Cerebellar cortex (tissue), 1 donor: ENCODE measurements at regions not wholly inside any gene's neighbourhood (a gene's known extent, or its start where the extent isn't known, plus 50 kb on each side); places are given as distances from the start of the nearest gene placed in this dataset.
"Not testable (repeated sequence)": the region's sequence is repeated elsewhere in the genome, so short reads cannot be mapped to it uniquely, and the experiment has no call there.

Source experiments
- DNase-seq: peaks from one replicate; pipeline ENCODE4 v3.0.0-alpha.2; 2015; ENCODE audit warnings: low spot score

GRCh38 chr5:44756097-44756496 is 52.6 kb upstream of the MRPS30 start:
- DNase-seq = not testable (repeated sequence)

GRCh38 chr5:44747396-44747795 is 61.4 kb upstream of the MRPS30 start:
- no peak for DNase-seq

GRCh38 chr5:44740660-44741059 is 68.1 kb upstream of the MRPS30 start:
- no peak for DNase-seq

GRCh38 chr5:44729536-44729935 is 79.2 kb upstream of the MRPS30 start:
- DNase-seq = no peak

- DNase-seq = no peak
Observed at GRCh38 chr5:44727100-44727499, 81.6 kb upstream of the MRPS30 start.

- no peak for DNase-seq
Observed at GRCh38 chr5:44719856-44720255, 88.9 kb upstream of the MRPS30 start.

- DNase-seq = no peak
Observed at GRCh38 chr5:44714871-44715561, 93.7 kb upstream of the MRPS30 start.

GRCh38 chr5:44713446-44713845 is 95.3 kb upstream of the MRPS30 start:
- no peak for DNase-seq

- DNase-seq = no peak
Observed at GRCh38 chr5:44711901-44712300, 96.8 kb upstream of the MRPS30 start.

GRCh38 chr5:44708602-44709001 is 100.1 kb upstream of the MRPS30 start:
- no peak for DNase-seq

- no peak for DNase-seq
Observed at GRCh38 chr5:44707721-44708120, 101.0 kb upstream of the MRPS30 start.

GRCh38 chr5:44697025-44697424 is 111.7 kb upstream of the MRPS30 start:
- DNase-seq = no peak

GRCh38 chr5:44695259-44695658 is 113.5 kb upstream of the MRPS30 start:
- no peak for DNase-seq

- DNase-seq = no peak
Observed at GRCh38 chr5:44691802-44692201, 116.9 kb upstream of the MRPS30 start.

- DNase-seq = no peak
Observed at GRCh38 chr5:44681906-44682305, 126.8 kb upstream of the MRPS30 start.

GRCh38 chr5:44679214-44679613 is 129.5 kb upstream of the MRPS30 start:
- DNase-seq = no peak

- DNase-seq = no peak
Observed at GRCh38 chr5:44675296-44675695, 133.5 kb upstream of the MRPS30 start.

GRCh38 chr5:44674461-44674860 is 134.3 kb upstream of the MRPS30 start:
- no peak for DNase-seq

GRCh38 chr5:44668471-44668870 is 140.3 kb upstream of the MRPS30 start:
- not testable (repeated sequence) for DNase-seq

GRCh38 chr5:44665101-44665701 is 143.5 kb upstream of the MRPS30 start:
- no peak for DNase-seq

GRCh38 chr5:44664711-44665100 is 144.0 kb upstream of the MRPS30 start:
- no peak for DNase-seq

- DNase-seq = no peak
Observed at GRCh38 chr5:44663991-44664710, 144.6 kb upstream of the MRPS30 start.

- DNase-seq = no peak
Observed at GRCh38 chr5:44661851-44662250, 146.9 kb upstream of the MRPS30 start.
